A673 (cell line): ENCODE measurements at regions not wholly inside any gene's neighbourhood (a gene's known extent, or its start where the extent isn't known, plus 50 kb on each side); places are given as distances from the start of the nearest gene placed in this dataset.

Source experiments
- EZH2 ChIP-seq: fragments of 200-600 bp; sonication (generic); IDR thresholded peaks from 2 replicates; pipeline ENCODE4 v1.6.1; 2017; ENCODE audit warnings: borderline replicate concordance, low read depth, mild to moderate bottlenecking, mixed read lengths, antibody characterized with exemption, low read length; ENCODE audit not compliant: poor library complexity, severe bottlenecking
- TF ChIP-seq, protein P1 (sequence below): fragments of 300-800, 200-600 bp; sonication (generic); conservative IDR thresholded peaks from 2 replicates; pipeline ENCODE4 v1.5.1; 2017; ENCODE audit warnings: low read depth, mild to moderate bottlenecking, antibody characterized with exemption, low read length, moderate library complexity, mixed read lengths

DNA sequence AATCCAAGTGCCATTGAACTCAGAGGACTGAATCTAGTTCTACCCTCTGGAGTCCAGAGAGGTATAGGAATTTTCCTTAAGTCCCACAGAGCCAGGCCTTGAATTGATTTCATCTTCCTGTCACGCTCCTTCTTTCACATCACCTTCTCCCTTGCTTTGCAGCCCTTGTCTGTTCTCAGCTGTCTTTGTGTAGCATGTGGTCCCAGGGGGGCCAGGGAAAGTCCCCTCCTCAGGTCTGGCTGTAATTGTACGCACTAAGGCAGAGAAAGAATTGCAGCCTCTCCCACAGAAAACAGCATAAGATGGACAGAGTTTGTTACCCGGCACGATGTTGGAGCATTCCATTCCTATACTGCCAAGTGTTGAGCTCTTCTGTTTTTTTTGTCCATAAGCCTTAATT is 153.6 kb downstream of the FAM78B start:
- no peak for TF ChIP-seq EZH2
- TF ChIP-seq, protein P1, sequence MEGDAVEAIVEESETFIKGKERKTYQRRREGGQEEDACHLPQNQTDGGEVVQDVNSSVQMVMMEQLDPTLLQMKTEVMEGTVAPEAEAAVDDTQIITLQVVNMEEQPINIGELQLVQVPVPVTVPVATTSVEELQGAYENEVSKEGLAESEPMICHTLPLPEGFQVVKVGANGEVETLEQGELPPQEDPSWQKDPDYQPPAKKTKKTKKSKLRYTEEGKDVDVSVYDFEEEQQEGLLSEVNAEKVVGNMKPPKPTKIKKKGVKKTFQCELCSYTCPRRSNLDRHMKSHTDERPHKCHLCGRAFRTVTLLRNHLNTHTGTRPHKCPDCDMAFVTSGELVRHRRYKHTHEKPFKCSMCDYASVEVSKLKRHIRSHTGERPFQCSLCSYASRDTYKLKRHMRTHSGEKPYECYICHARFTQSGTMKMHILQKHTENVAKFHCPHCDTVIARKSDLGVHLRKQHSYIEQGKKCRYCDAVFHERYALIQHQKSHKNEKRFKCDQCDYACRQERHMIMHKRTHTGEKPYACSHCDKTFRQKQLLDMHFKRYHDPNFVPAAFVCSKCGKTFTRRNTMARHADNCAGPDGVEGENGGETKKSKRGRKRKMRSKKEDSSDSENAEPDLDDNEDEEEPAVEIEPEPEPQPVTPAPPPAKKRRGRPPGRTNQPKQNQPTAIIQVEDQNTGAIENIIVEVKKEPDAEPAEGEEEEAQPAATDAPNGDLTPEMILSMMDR = no peak
